ENCODE measurements at regions not wholly inside any gene's neighbourhood (a gene's known extent, or its start where the extent isn't known, plus 50 kb on each side); places are given as distances from the start of the nearest gene placed in this dataset.

GRCh38 chr12:24615967-24616411 lies 332.9 kb downstream of the BCAT1 start:
- no peak overlapping the region for H3K27ac ChIP-seq (ENCODE audit: low read depth, low read length)
- peaks cover 20% of the 10 kb centered on the region for H3K4me1 Mint-ChIP-seq (ENCODE audit: low read depth, unreplicated experiment)

GRCh38 chr12:24608637-24609285 lies 340.1 kb downstream of the BCAT1 start:
- H2AFZ ChIP-seq (ENCODE audit: low read depth, low read length): peak overlapping the region; percentile 16
- no peaks in the 10 kb centered on the region for H3K27me3 ChIP-seq (ENCODE audit: insufficient read depth, low read length)
- no peak overlapping the region for H3K27ac ChIP-seq (ENCODE audit: low read depth, low read length)
- H3K4me3 ChIP-seq (ENCODE audit: insufficient read depth, low read depth, low read length): no peak overlapping the region
- H3K4me1 ChIP-seq (ENCODE audit: insufficient read depth, low read length): peaks cover 7% of the 10 kb centered on the region
- peak overlapping the region; percentile 49 for H3K4me2 ChIP-seq (ENCODE audit: low read length)
- no peaks in the 10 kb centered on the region for H3K4me1 Mint-ChIP-seq (ENCODE audit: low read depth, unreplicated experiment)
- no peaks in the 10 kb centered on the region for H3K36me3 ChIP-seq (ENCODE audit: insufficient read depth, low read length)
- H3K9me3 Mint-ChIP-seq (ENCODE audit: unreplicated experiment): peaks cover 2% of the 10 kb centered on the region
- H3K27me3 Mint-ChIP-seq (ENCODE audit: low read depth, unreplicated experiment): no peaks in the 10 kb centered on the region
- TF ChIP-seq CTCF (IDR thresholded peaks at IDR 0.05; ENCODE audit: insufficient read depth, low read depth, low read length) (no peak), EZH2 (IDR thresholded peaks at IDR 0.05; ENCODE audit: insufficient read depth, low read length) (no peak)
- DNase-seq (ENCODE audit: low read depth) (peak; percentile 59), FAIRE-seq (peak; percentile 47)
- H3K79me2 ChIP-seq (ENCODE audit: insufficient read depth, low read length): no peaks in the 10 kb centered on the region
- no peak overlapping the region for H3K9ac ChIP-seq (ENCODE audit: low read length)
- H3K9me3 ChIP-seq (ENCODE audit: insufficient read depth, low read depth, low read length): no peaks in the 10 kb centered on the region
- H3K36me3 Mint-ChIP-seq (ENCODE audit: low read depth, unreplicated experiment): no peaks in the 10 kb centered on the region
- no peaks in the 10 kb centered on the region for H4K20me1 ChIP-seq (ENCODE audit: insufficient read depth, low read length)
- no peak overlapping the region for H3K27ac Mint-ChIP-seq (ENCODE audit: unreplicated experiment)
- no peak overlapping the region for H3K4me3 Mint-ChIP-seq (ENCODE audit: unreplicated experiment)

More at GRCh38 chr12:24615967-24616411, 332.9 kb downstream of the BCAT1 start:
- peak; percentile 82 for DNase-seq (ENCODE audit: low read depth)
- H3K27ac Mint-ChIP-seq (ENCODE audit: unreplicated experiment): peak overlapping the region; percentile 64
- Histone ChIP-seq H3K27me3 (ENCODE audit: insufficient read depth, low read length) (no peaks in the 10 kb centered on the region), H3K4me3 (ENCODE audit: insufficient read depth, low read depth, low read length) (peak overlapping the region; percentile 15), H3K4me1 (ENCODE audit: insufficient read depth, low read length) (peaks cover 19% of the 10 kb centered on the region), H3K9me3 (ENCODE audit: insufficient read depth, low read depth, low read length) (no peaks in the 10 kb centered on the region), H4K20me1 (ENCODE audit: insufficient read depth, low read length) (no peaks in the 10 kb centered on the region), H3K9ac (ENCODE audit: low read length) (no peak overlapping the region), H3K79me2 (ENCODE audit: insufficient read depth, low read length) (no peaks in the 10 kb centered on the region), H2AFZ (ENCODE audit: low read depth, low read length) (peak overlapping the region; percentile 4), H3K36me3 (ENCODE audit: insufficient read depth, low read length) (no peaks in the 10 kb centered on the region), H3K4me2 (ENCODE audit: low read length) (peak overlapping the region; percentile 71)
- H3K4me3 Mint-ChIP-seq (ENCODE audit: unreplicated experiment): no peak overlapping the region
- no peaks in the 10 kb centered on the region for H3K27me3 Mint-ChIP-seq (ENCODE audit: low read depth, unreplicated experiment)
- no peak for TF ChIP-seq CTCF (IDR thresholded peaks at IDR 0.05; ENCODE audit: insufficient read depth, low read depth, low read length)
- TF ChIP-seq EZH2 (IDR thresholded peaks at IDR 0.05; ENCODE audit: insufficient read depth, low read length): no peak
- FAIRE-seq: no peak
- no peaks in the 10 kb centered on the region for H3K9me3 Mint-ChIP-seq (ENCODE audit: unreplicated experiment)
- H3K36me3 Mint-ChIP-seq (ENCODE audit: low read depth, unreplicated experiment): no peaks in the 10 kb centered on the region

- H3K4me1 ChIP-seq (ENCODE audit: insufficient read depth, low read length): peaks cover 7% of the 10 kb centered on the region
- no peaks in the 10 kb centered on the region for H4K20me1 ChIP-seq (ENCODE audit: insufficient read depth, low read length)
- Mint-ChIP-seq H3K36me3 (ENCODE audit: low read depth, unreplicated experiment) (no peaks in the 10 kb centered on the region), H3K27ac (ENCODE audit: unreplicated experiment) (peak overlapping the region; percentile 11), H3K9me3 (ENCODE audit: unreplicated experiment) (peaks cover 2% of the 10 kb centered on the region), H3K4me3 (ENCODE audit: unreplicated experiment) (no peak overlapping the region), H3K4me1 (ENCODE audit: low read depth, unreplicated experiment) (no peaks in the 10 kb centered on the region), H3K27me3 (ENCODE audit: low read depth, unreplicated experiment) (no peaks in the 10 kb centered on the region)
- no peaks in the 10 kb centered on the region for H3K9me3 ChIP-seq (ENCODE audit: insufficient read depth, low read depth, low read length)
- no peaks in the 10 kb centered on the region for H3K27me3 ChIP-seq (ENCODE audit: insufficient read depth, low read length)
- H3K4me3 ChIP-seq (ENCODE audit: insufficient read depth, low read depth, low read length): no peak overlapping the region
- no peak overlapping the region for H3K9ac ChIP-seq (ENCODE audit: low read length)
- H3K4me2 ChIP-seq (ENCODE audit: low read length): no peak overlapping the region
- no peaks in the 10 kb centered on the region for H3K36me3 ChIP-seq (ENCODE audit: insufficient read depth, low read length)
- H2AFZ ChIP-seq (ENCODE audit: low read depth, low read length): no peak overlapping the region
- H3K79me2 ChIP-seq (ENCODE audit: insufficient read depth, low read length): no peaks in the 10 kb centered on the region
- H3K27ac ChIP-seq (ENCODE audit: low read depth, low read length): no peak overlapping the region
- FAIRE-seq (no peak), DNase-seq (ENCODE audit: low read depth) (no peak)
- TF ChIP-seq CTCF (IDR thresholded peaks at IDR 0.05; ENCODE audit: insufficient read depth, low read depth, low read length) (no peak), EZH2 (IDR thresholded peaks at IDR 0.05; ENCODE audit: insufficient read depth, low read length) (no peak)
Measured at GRCh38 chr12:24608108-24608507, 340.8 kb downstream of the BCAT1 start.
